NCI-H2029 treated with DMSO at 0.1 percent for 48 hours (cell line): ENCODE measurements at regions not wholly inside any gene's neighbourhood (a gene's known extent, or its start where the extent isn't known, plus 50 kb on each side); places are given as distances from the start of the nearest gene placed in this dataset.
"Not testable (repeated sequence)": the region's sequence is repeated elsewhere in the genome, so short reads cannot be mapped to it uniquely, and the experiment has no call there.

Experiments
- DNase-seq: peaks from one replicate; lab custom pipeline; 2025; lab: John Stamatoyannopoulos, UW

DNA sequence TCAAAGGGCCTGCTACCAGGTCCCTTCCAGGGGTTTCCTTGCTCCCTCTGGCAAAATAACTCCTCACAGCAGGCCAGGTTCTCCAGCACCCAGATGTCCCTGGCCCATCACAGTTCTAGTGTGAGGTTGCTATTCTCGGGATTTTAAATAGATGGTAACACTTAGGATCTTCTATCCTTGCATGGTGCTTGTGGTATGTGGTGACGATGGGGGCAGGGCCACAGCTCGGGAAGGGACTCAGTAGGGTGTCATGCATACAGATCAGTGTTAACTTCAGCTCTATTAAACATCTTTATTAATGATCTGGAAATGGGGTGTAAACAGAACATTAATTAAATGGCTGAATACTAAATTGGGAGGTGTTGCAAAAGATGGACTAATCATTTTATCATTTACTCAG lies 323.8 kb downstream of the QKI start:
- no peak for DNase-seq

DNA sequence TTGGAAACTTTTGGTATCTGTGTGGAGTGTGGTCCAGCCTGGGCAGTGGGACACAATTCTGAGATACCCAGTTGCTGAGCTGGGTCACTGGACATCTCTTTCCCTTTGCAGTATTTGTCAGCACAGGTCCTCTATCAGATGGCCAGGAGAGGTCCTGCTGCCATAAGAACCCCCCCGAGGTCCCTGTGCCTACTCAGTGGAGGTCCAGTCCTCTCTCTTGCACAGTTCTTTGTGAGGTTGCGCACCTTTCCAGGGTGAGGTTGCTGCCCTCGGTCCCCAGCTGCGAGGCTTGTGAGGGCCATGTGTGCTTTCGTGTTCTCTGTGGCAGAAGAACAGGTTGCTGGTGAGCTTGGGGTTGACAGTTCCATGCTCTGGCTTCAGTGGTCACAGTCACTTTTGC lies 320.6 kb downstream of the QKI start:
- no peak for DNase-seq

DNA sequence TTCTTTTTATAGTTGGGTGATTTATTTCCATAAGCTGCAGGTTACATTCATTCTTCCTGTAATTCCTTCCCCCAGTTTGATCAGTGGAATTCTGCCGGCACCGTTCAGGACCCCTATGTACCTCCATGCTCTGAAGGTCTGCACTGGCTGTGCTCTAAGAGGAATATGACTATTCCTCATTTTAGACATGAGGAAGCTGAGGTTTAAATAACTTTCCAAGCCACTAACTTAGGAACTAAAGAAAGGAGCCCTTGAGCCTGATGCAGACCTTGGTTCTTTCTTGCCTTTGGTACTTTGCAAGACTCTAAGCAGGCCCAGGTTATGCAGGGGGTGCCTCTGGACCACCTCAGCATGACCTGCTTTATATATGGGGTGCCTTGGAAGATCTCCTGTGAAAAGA lies 318.5 kb downstream of the QKI start:
- DNase-seq = no peak

DNA sequence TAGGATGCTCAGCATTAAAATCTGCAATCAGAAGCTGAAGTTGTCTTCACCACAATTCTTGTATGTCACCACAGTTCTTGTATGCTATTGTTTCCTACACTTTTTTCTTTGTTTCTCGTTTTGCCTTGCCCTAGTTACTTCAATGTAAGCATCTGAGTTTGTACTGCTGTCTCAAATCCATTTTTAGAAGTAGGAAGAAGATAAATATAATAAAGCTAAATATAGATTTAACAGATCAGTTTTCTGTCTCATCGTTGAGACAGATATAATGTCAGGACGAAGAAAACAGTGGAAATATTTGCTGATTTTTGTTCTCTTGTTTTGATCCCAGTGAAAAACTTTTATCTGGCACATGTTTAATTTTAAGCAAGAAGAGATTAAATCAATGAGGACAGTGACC lies 318.0 kb downstream of the QKI start:
- DNase-seq = no peak

DNA sequence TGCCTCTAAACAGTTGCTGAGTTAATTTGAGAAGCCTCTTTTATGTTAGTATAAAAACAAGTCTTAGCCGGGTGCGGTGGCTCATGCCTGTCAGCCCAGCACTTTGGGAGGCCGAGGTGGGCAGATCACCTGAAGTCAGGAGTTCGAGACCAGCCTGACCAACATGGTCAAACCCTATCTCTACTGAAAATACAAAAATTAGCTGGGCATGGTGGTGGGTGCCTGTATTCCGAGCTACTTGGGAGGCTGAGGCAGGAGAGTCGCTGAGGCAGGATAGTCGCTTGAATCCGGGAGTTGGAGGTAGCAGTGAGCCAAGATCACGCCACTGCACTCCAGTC lies 317.5 kb downstream of the QKI start:
- not testable (repeated sequence) for DNase-seq

DNA sequence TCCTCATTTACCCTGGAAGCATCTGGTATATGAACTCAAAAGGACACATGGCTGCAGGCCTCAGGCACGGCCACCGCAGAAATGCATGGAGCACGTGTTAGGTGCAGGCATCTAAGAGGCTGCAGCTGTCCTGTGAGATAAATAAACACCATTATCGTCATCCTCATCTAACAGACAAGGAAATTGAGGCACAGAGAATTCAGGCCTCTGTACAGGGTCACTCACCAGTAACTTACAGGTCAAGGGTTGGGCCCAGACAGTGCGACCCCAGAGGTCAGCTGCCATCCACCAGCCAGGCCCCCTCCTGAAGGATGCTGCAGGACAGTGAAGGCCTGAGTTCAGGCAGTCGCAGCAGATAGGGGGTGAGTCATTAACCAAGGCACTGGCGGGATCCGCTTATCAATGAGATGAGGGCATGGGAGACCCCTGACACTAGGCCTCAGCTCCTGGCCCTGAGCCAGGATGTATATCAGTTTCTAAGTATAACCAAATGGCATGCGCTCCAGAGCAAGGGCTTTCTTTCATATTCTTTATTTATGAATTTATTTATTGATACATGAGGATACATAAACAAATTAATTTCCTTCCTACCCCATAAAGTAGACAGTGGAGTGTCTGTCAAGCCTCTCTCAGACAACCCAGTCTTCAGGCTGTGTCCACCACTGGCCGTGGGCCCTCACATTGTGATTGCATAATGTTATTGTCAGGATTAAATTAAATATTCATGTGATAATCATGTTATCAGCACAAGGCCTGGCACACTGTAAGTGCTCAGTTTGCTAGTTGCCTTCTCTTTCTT lies 316.9 kb downstream of the QKI start:
- no peak for DNase-seq

DNA sequence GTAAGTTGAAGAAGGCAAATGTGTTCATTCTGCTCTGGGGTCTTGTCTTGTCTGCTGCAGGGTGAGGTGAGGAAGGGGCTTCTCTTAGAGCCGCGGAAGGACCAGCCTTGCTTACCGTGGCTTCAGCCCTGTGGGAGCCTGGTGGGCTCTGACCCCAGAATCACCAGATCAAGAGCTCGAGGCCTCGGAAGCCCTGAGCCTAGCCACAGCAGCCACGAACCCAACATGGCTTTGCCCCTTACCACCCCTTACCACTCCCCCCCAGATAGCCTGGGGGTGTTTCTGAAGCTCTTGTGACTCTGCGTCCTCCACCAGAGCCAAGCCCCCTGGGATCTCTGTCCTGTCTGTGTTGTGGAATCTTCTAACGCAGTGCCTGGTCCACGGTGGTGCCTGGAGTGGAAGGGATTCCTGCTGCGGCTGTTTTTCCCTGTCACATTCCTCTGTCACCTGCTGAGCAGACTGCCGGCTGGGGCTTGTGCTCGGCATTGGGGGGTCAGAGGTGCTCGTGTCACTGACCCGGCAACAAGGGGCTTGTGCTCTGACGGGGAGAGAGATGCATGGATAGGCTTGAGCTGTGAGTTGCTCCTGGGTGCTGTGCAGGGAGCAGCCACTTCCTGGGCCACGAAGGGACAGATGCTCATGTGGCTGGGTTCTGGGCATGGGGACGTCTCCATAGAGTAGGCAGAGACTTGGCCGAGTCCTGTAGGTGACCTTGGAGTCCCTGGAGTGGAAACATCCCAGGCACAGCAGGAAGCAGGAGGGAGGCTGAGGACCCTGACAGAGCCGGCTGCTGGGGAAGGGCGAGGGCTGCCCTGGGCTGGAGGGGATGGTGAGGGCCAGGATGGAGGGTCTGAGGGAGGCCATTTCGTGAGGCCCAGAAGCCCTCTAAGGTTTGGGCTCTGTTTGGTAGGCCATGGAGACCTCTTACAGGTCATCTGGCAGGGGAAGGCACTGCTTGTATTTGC lies 316.0 kb downstream of the QKI start:
- no peak for DNase-seq

DNA sequence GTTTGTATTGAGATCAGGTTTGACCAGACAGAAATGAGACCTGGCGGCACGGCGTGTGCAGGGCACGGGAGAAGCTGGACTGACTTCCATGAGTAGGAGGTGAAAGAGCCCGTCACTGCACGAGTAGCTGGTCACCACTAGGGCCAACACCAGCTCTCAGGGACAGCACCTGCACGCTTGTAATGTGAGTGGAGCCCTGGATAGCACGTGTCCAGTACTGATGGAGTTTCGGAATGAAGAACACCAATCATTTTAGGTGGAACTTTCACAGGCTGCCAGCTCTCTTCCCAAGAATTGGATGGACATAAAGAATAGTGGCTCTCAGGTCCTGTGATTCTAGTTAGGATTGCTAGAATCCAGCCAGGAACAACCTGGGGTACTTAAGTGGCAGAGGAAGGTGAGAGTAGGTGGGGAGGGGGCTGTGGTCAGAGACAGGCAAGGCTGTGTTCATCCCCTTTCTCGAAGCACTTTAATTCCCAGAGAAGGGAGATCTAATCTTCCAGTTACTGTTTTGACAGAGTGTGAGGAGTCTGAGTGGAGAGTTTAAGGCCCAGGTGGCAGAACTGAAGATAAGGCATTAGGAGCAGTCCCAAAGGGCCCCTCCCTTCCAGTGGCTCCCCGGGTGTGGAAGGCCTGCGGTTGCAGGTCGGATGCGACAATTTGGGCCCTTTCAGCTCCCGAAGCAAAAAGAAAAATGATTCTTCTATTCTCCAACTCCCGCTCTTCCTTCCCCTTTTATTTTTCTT lies 314.8 kb downstream of the QKI start:
- DNase-seq = no peak

DNA sequence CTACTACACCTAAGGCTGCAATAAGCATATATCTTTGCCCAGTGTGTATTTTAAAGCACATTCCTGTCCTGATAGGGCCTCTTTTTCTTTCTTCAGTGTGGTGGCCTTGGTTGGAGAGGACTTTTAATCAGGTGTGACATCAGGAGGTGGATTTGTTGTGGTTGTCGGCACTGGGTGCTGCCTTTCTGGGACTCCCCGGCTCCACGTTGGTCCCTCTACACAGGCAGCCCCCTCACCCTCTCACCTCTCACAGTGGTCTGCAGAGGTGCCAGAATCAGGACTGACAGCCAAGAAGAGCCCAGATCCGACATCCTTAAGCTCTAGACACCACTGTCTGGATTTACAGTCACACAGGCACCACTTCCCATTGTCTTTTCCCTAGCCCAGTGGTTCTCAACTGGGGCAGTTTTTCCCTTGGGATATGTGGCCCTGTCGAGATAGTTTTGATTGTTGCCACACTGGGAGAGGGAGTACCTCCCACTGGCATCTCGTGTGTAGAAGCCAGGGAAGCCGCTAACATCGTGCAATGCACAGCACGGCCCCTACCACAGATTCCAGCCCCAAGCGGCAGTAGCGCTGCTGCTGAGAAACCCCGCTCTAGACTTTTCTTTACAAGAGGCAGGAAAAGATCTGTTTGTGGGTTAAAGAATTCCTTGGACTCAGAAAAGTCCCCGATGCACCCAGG lies 314.1 kb downstream of the QKI start:
- no peak for DNase-seq

DNA sequence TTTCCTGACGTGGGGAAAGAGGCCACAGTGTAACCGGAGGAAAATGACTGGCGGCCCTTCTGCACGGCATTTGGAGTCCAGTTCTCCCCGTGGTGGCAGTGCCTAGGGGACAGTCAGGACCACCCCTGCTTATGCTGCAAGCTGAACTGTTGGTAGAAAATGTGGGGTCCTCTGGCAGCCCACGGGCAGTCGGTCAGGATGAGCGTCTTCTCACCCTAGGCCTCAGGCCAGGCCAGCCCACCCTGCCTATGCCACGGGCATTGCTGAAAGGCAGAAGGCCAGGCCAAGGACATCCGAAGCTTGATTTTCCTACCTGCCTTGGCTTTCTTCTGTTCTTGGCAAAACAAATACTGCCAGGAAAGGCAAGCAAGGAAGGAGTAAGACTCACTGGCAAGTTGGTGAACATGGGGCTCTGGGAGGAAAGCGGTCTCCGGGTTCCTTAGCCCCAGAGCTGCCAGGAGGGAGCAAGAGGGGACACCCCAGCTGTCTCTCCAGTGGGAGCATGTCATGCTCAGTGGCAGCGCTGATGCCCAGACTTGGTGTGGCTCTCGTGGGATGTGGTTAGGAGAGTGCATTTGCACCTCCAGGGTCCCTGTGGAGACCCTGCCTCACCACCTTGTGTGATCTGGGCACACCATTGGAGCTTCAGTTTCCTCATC lies 311.6 kb downstream of the QKI start:
- DNase-seq = no peak

DNA sequence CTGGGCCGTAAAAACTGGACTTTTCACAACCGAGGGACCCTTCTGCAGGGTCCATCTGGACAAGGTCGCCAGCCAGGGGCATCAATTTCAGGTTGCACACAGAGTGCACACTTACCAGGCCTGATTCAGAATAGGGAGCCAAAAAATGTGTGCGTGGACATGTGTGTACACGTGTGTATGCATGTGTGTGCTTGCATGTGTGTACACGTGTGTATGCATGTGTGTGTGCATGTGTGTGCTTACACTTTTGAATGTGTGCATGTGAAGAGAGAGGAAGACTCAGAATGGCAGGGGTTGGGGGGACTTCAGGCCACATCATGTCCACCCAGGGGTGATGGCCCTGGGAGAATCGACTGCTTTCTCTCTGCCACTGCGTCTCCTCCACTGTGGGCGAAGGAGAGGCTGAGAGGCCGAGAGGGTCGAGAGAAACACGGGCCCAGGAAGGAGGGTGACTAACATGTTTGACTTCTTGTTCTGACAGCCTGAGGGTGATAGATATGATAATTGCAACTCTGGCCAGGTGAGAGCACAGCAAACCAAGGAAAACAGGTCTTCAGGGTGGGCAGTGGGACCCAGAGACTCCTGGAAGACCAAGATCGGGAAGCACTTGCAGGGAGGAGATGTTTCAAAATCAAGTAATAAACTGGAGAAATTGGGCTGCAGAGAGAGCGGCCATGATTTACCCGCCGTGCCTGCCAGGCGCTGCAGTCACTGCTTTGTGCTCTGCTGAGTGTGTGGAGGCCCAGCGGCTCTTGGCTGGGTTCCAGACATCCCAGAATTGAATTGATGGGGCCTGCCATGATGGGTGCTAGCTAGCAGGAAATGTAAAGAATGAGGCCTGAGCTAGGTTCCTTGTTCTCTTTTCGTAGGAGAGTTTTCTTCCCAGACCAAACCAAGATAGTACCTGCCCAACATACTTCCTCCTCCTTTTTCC lies 310.8 kb downstream of the QKI start:
- DNase-seq = no peak

DNA sequence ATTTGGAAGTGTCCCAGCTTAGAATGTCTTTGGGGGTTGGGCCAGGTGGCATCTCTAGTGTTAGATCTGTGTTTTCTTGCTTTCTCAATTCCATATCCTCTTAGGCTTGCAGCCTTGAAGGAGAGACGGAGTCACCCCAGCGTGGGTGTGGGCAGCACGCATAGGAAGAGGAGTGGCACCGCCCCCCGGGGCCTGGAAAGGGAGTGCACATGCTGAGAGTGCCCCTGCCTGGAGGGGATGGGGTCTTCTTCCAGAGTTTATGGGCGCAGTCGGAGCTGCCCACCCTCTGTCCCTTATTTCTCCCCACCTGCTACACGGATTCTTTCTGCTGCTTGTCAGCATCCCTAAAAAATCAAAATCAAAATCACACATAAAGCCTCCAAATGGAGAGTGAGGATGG lies 309.7 kb downstream of the QKI start:
- no peak for DNase-seq

DNA sequence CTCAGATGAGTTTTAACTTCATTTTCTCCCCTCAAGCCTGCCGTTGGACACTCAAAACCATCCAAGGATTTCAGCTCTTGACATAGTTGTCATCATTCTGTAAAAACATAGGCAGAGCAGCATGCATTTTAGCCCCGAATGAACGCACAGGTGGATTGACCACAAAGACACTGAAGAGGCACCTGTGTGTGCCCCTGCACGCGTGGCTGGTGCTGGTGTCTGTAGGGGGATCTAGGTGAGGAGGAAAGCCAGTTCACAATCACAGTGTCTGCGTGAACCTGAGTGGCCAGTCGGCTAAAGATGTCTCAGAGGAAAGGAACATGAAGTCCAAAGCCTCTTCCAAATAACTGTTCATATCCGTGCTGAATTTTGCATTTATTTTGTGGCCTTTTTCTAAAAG lies 309.2 kb downstream of the QKI start:
- DNase-seq = no peak

DNA sequence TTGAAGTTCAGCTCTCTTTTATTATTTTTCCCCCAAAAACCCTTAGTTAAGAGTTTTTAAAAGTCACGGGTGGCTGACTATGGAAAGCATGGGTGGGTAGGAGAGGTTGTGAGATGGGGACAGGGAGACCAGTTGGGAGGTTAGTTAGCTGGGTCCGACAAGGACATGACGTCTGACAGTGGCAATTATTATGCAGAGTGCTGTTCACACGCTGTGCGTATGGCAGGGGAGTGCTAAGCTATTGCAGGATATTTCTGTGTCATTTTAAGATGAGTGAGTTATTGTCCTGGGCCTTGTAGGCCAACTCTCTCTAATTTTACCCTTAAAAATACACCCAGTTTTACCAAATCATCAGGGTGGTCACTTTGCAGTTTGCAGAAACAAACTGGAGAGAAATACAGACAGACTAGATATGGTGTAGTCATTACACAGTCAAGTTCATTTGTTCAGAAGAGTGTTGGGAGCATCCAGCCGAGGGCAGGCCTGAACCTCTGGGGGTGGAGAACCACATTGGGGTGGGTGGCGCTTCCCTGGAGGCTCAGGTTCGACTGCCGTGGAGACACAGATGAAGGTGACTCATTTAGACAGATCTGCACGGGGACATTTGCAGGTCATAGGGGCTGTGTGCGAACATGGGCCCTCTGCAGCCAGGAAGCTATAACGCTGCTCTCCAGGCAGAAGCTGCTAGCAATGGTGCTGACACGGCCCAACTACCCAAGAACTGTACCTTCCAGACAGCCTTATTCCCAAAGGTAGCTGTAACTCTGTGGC lies 307.6 kb downstream of the QKI start:
- no peak for DNase-seq

DNA sequence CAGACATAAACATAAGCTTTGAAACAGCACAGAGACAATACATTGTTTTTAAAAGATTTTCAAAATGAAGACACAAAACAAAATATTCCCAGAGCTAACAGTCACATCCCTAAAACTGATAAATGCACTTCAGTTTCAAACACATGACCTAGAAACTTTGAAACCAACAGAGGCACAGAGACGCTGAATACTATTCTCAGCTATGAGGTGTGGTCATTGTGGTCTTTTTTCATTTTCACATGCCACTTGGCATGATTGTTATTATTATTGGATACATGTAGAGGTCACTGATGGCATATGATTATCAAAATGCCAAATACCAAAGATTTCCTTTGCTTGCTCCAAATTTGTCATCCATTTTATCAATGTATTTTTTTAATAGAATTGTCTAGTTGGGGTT lies 306.9 kb downstream of the QKI start:
- no peak for DNase-seq

DNA sequence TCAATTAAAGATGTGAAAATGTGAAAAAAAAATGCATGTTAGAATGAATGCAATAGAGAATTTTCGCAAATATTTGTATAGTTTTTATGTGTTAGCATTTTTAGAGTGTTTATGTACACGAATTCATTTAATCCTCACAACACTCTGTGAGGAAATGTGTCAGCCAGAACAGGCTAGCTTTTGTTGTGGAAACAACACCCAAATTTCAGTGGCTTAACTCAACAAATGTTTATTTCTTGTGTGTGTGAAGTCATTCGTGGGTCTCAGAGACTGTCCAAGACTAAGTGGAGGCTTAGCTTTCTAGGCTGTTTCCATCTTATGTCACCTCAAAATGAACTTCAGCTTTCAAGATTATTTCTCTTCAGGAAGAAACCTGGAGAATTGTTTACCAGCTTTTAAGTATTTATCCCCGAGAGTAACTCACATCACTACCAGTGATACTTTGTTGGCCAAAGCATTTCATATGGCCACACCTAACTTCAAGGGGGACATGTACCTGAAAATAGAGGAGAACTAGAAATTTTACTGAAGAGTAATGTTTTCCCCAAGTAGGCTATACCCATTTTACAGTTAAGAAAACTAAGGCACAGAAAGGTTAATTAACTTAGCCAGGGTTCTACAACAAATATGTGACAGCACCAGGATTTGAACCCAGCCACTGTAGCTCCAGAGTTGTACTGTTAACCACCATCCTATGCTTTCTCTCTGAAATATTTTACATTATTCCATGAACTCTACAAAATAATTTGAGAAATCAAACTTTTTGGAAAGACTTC lies 306.1 kb downstream of the QKI start:
- DNase-seq = no peak

DNA sequence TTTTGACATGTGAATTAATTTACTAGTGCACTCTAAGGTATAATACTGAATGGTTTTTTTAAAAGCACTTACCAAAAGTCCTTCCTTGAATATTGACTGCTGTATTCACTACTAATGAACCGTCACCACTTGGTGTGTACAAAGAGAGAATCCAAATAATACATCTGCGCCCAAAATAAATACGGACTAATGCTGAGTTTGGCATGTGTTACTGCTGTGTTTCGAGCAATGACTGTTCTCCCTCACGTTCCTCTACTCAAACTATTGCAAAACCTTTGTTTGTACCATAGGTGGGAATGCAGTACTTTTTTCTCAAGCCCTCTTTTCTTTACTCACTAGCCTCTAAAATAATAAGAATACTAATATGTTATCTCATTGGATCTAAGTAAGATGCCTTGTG lies 305.5 kb downstream of the QKI start:
- DNase-seq = peak; percentile 31

DNA sequence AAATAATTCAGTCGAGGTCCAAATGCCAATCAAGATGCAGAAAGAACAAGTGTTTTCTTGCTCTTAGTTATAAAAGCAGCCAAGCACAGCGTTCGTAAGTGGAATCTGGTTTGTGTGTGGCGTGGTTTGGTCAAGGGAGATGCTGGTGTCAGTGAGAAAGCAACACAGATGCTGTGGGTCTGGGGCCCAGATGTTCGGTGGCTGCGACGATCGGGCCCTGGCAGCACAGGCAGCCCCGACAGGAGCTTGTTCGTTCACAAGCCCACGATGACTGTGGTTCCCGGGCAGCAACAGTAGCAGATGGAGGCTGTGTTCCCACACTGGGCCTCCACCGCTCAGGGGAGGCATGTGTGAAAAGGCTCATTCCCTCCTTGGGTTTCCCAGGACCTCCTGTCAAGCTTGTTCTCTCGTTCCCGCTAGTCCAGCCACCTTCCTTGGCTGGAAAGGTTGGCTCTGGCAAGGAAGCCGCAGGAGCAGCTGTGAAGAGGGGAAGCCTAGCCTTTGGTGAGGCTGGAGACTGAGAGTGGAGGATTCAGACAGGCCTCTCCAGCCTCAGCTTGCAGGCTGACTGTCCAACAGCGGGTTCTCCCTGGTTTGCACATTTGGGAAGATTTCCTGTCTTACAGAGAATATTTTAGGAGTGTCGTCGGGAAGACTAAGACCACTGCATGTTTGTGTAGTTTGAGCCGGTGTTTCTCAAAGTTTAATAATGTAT lies 304.7 kb downstream of the QKI start:
- DNase-seq = no peak
